SK-N-SH (cell line): ENCODE measurements at regions not wholly inside any gene's neighbourhood (a gene's known extent, or its start where the extent isn't known, plus 50 kb on each side); places are given as distances from the start of the nearest gene placed in this dataset.

Experiments used
- CTCF ChIA-PET: fragments of 300-600, 350-600 bp; formaldehyde crosslinking; extraction: SDS; loops from one replicate; lab custom pipeline; 2021; lab: Yijun Ruan, JAX
- POLR2A ChIA-PET: fragments of 350-600 bp; sonication (Branson Sonifier 250); formaldehyde crosslinking; extraction: SDS; loops from one replicate; lab custom pipeline; 2020; ENCODE audit warnings: antibody characterized with exemption, inconsistent platforms; lab: Yijun Ruan, JAX
- DNase-seq: peaks from one replicate; pipeline ENCODE4 v3.0.0; 2012
- H2AFZ ChIP-seq: fragments of 200-600 bp; sonication (generic); 2 replicates; pipeline ENCODE4 v1.8.1; 2016; ENCODE audit warnings: antibody characterized with exemption, mild to moderate bottlenecking, low read depth
- H3F3A ChIP-seq: fragments of 200-600 bp; sonication (generic); replicated peaks from 2 replicates; pipeline ENCODE3; 2016; ENCODE audit warnings: antibody characterized with exemption, mild to moderate bottlenecking; ENCODE audit not compliant: insufficient read depth
- H3K27ac ChIP-seq, 2 experiments: fragments of 200-500 bp in 1 of 2; fragments of 200-600 bp in 1 of 2; sonication (Bioruptor generic) in 1 of 2; sonication (generic), shearing (Covaris generic) in 1 of 2; 2 replicates each; pipeline versions ENCODE4 v1.5.1 to v1.6.1; 2014 to 2016; ENCODE audit warnings: low read depth in 2 of 2, inconsistent platforms in 1 of 2, low read length in 1 of 2, mild to moderate bottlenecking in 1 of 2, mixed read lengths in 1 of 2
- H3K27me3 ChIP-seq: fragments of 200-600 bp; sonication (generic), shearing (Covaris generic); 2 replicates; pipeline ENCODE4 v1.6.1; 2016; ENCODE audit warnings: mixed run types; ENCODE audit not compliant: insufficient read depth
- H3K36me3 ChIP-seq, 2 experiments: fragments of 200-500 bp in 1 of 2; fragments of 200-600 bp in 1 of 2; sonication (Bioruptor generic) in 1 of 2; sonication (generic) in 1 of 2; replicated peaks in 1 of 2; 2 replicates each; pipeline versions ENCODE3 to v1.5.1; 2014 to 2016; ENCODE audit warnings: low read length in 1 of 2, mild to moderate bottlenecking in 1 of 2; ENCODE audit not compliant: insufficient read depth in 2 of 2, control insufficient read depth in 1 of 2
- H3K4me1 ChIP-seq, 2 experiments: fragments of 200-500 bp in 1 of 2; fragments of 200-600 bp in 1 of 2; sonication (Bioruptor generic) in 1 of 2; sonication (generic), shearing (Covaris generic) in 1 of 2; 2 replicates each; pipeline versions ENCODE4 v1.5.1 to v1.6.1; 2014 to 2016; ENCODE audit warnings: low read depth in 1 of 2, low read length in 1 of 2, mixed run types in 1 of 2; ENCODE audit not compliant: insufficient read depth in 2 of 2, control insufficient read depth in 1 of 2
- H3K4me2 ChIP-seq: fragments of 200-600 bp; sonication (generic), shearing (Covaris generic); 2 replicates; pipeline ENCODE4 v1.6.1; 2017; ENCODE audit warnings: mixed run types
- H3K4me3 ChIP-seq, 2 experiments: fragments of 200-500 bp in 1 of 2; fragments of 200-600 bp in 1 of 2; sonication (Bioruptor generic) in 1 of 2; sonication (generic), shearing (Covaris generic) in 1 of 2; 2 replicates each; pipeline versions ENCODE4 v1.5.1 to v1.8.1; 2014 to 2016; ENCODE audit warnings: low read depth in 2 of 2, inconsistent platforms in 1 of 2, low read length in 1 of 2, mild to moderate bottlenecking in 1 of 2, mixed read lengths in 1 of 2, moderate library complexity in 1 of 2
- H3K79me2 ChIP-seq: fragments of 200-600 bp; sonication (generic); 2 replicates; pipeline ENCODE4 v1.8.1; 2017; ENCODE audit warnings: mild to moderate bottlenecking; ENCODE audit not compliant: insufficient read depth
- H3K9ac ChIP-seq: fragments of 200-600 bp; sonication (generic); 2 replicates; pipeline ENCODE4 v1.6.1; 2017; ENCODE audit warnings: mixed run types
- H3K9me2 ChIP-seq: fragments of 200-600 bp; sonication (generic); 2 replicates; pipeline ENCODE4 v1.6.1; 2017; ENCODE audit warnings: mixed run types
- H3K9me3 ChIP-seq: fragments of 200-600 bp; sonication (generic); 2 replicates; pipeline ENCODE4 v1.6.1; 2017; ENCODE audit warnings: mixed run types, mild to moderate bottlenecking, moderate library complexity
- H4K20me1 ChIP-seq: fragments of 200-600 bp; sonication (generic); 2 replicates; pipeline ENCODE4 v1.6.1; 2017; ENCODE audit warnings: mild to moderate bottlenecking, mixed run types; ENCODE audit not compliant: insufficient read depth
- CTCF ChIP-seq: fragments of 200-600 bp; sonication (generic); IDR thresholded peaks from 2 replicates; pipeline ENCODE4 v1.6.1; 2017; ENCODE audit warnings: antibody characterized with exemption, mild to moderate bottlenecking, moderate library complexity
- ELF1 ChIP-seq: IDR thresholded peaks from 2 replicates; pipeline ENCODE4 v1.4.0; 2012
- EP300 ChIP-seq, 2 experiments: IDR thresholded peaks; 2 replicates each; pipeline versions ENCODE4 v1.4.0 to v1.6.1; 2012; ENCODE audit warnings: borderline replicate concordance in 1 of 2, low read depth in 1 of 2, low read length in 1 of 2
- FOSL2 ChIP-seq: IDR thresholded peaks from 2 replicates; pipeline ENCODE4 v1.4.0; 2012; ENCODE audit warnings: low read depth, mild to moderate bottlenecking, moderate library complexity, borderline replicate concordance
- FOXM1 ChIP-seq: IDR thresholded peaks from 2 replicates; pipeline ENCODE4 v1.4.0; 2012; ENCODE audit warnings: low read depth, mild to moderate bottlenecking
- GABPA ChIP-seq: IDR thresholded peaks from 2 replicates; pipeline ENCODE4 v1.4.0; 2012; ENCODE audit warnings: low read depth, mild to moderate bottlenecking
- MAX ChIP-seq: IDR thresholded peaks from 2 replicates; pipeline ENCODE4 v1.4.0; 2012; ENCODE audit warnings: low read depth
- PBX3 ChIP-seq: IDR thresholded peaks from 2 replicates; pipeline ENCODE4; 2012
- RXRA ChIP-seq: IDR thresholded peaks from 2 replicates; pipeline ENCODE4 v1.4.0; 2012; ENCODE audit warnings: low read depth, mild to moderate bottlenecking, borderline replicate concordance
- SIN3A ChIP-seq: IDR thresholded peaks from 2 replicates; pipeline ENCODE4 v1.6.1; 2012; ENCODE audit warnings: low read depth, mild to moderate bottlenecking, low read length, moderate library complexity, borderline replicate concordance
- TCF12 ChIP-seq: IDR thresholded peaks from 2 replicates; pipeline ENCODE4 v1.4.0; 2012
- TEAD4 ChIP-seq: IDR thresholded peaks from 2 replicates; pipeline ENCODE4 v1.4.0; 2012; ENCODE audit warnings: mild to moderate bottlenecking, borderline replicate concordance; ENCODE audit not compliant: insufficient read depth
- USF1 ChIP-seq: IDR thresholded peaks from 2 replicates; pipeline ENCODE4 v1.4.0; 2012; ENCODE audit warnings: low read depth, borderline replicate concordance
- USF2 ChIP-seq: fragments of 150-350 bp; IDR thresholded peaks from 2 replicates; pipeline ENCODE4 v1.6.1; 2017; ENCODE audit warnings: antibody characterized with exemption, low read length, low read depth, borderline replicate concordance
- ZBTB33 ChIP-seq: IDR thresholded peaks from 2 replicates; pipeline ENCODE4 v1.4.0; 2012; ENCODE audit warnings: low read depth, borderline replicate concordance
- WGBS: methylation state at CpG from one replicate; pipeline ENCODE4 v1.1.6; 2017; ENCODE audit warnings: low lambda C conversion rate; 5-methylcytosine and 5-hydroxymethylcytosine counted together

GRCh38 chr13:77827332-77827731 lies 91.3 kb downstream of the EDNRB start:
- H3K4me2 ChIP-seq, result no peak overlapping the region

GRCh38 chr13:77820431-77821149 lies 98.0 kb downstream of the EDNRB start:
- POLR2A ChIA-PET, result no interaction called here
- Histone ChIP-seq H3K4me2 (no peak overlapping the region), H3K79me2 (no peaks in the 10 kb centered on the region), H3K9ac (no peak overlapping the region), H3K9me2 (no peaks in the 10 kb centered on the region), H3K36me3 (no peaks in the 10 kb centered on the region), H3K4me3 (no peak overlapping the region), H2AFZ (no peak overlapping the region), H3K9me3 (no peaks in the 10 kb centered on the region), H4K20me1 (no peaks in the 10 kb centered on the region), H3K27ac (no peak overlapping the region), H3F3A (no peaks in the 10 kb centered on the region), H3K27me3 (no peaks in the 10 kb centered on the region; the same call in 1 of the 2 replicates), H3K4me1 (no peaks in the 10 kb centered on the region)
- TF ChIP-seq CTCF, result peak; percentile 36
- no peak for TF ChIP-seq SIN3A
- no peak for TF ChIP-seq PBX3
- TF ChIP-seq TCF12, result no peak
- CTCF ChIA-PET, result no interaction called here
- WGBS, result 22% methylated on average over 4 of the region's 4 CpGs
- DNase-seq, result no peak

More at GRCh38 chr13:77827332-77827731, 91.3 kb downstream of the EDNRB start:
- Histone ChIP-seq H3K9me3 (no peaks in the 10 kb centered on the region), H2AFZ (no peak overlapping the region), H3K27me3 (no peaks in the 10 kb centered on the region), H3K9me2 (no peaks in the 10 kb centered on the region), H3K27ac (no peak overlapping the region), H3F3A (no peaks in the 10 kb centered on the region), H3K36me3 (no peaks in the 10 kb centered on the region), H3K79me2 (no peaks in the 10 kb centered on the region), H3K9ac (no peak overlapping the region), H3K4me3 (no peak overlapping the region), H4K20me1 (no peaks in the 10 kb centered on the region), H3K4me1 (no peaks in the 10 kb centered on the region)
- DNase-seq, result no peak
- ChIA-PET CTCF (no interaction called here), POLR2A (no interaction called here)
- 31% methylated on average over 5 of the region's 5 CpGs for WGBS
- no peak for TF ChIP-seq RXRA
- no peak for TF ChIP-seq ELF1
- TF ChIP-seq EP300 (IDR thresholded peaks at IDR 0.05; ENCODE audit: borderline replicate concordance in 1 of 2, low read depth in 1 of 2, low read length in 1 of 2), result no peak

GRCh38 chr13:77817521-77817920 lies 101.1 kb downstream of the EDNRB start:
- Histone ChIP-seq H3K79me2 (no peaks in the 10 kb centered on the region), H3K4me1 (no peaks in the 10 kb centered on the region), H3K4me2 (no peak overlapping the region), H3K36me3 (no peaks in the 10 kb centered on the region), H2AFZ (no peak overlapping the region), H3F3A (no peaks in the 10 kb centered on the region), H3K9me3 (no peaks in the 10 kb centered on the region), H3K4me3 (no peak overlapping the region), H4K20me1 (no peaks in the 10 kb centered on the region), H3K9me2 (no peaks in the 10 kb centered on the region), H3K27ac (no peak overlapping the region), H3K27me3 (no peaks in the 10 kb centered on the region; the same call in 1 of the 2 replicates), H3K9ac (no peak overlapping the region)
- 21% methylated on average over 2 of the region's 2 CpGs for whole genome bisulfite sequencing
- ChIA-PET POLR2A (no interaction called here), CTCF (no interaction called here)
- DNase-seq, result no peak
- no peak for TF ChIP-seq USF1
- no peak for TF ChIP-seq GABPA
- no peak for TF ChIP-seq USF2
- TF ChIP-seq FOXM1, result no peak
- TF ChIP-seq FOSL2, result no peak
- no peak for TF ChIP-seq EP300 (IDR thresholded peaks at IDR 0.05; ENCODE audit: borderline replicate concordance in 1 of 2, low read depth in 1 of 2, low read length in 1 of 2)
- no peak for TF ChIP-seq TEAD4
- no peak for TF ChIP-seq ZBTB33
- TF ChIP-seq MAX, result no peak
